NCI-H1436 treated with DMSO at 0.1 percent for 48 hours (cell line): ENCODE measurements at regions not wholly inside any gene's neighbourhood (a gene's known extent, or its start where the extent isn't known, plus 50 kb on each side); places are given as distances from the start of the nearest gene placed in this dataset.

Source experiments
- DNase-seq: peaks from one replicate; lab custom pipeline; 2025; lab: John Stamatoyannopoulos, UW

DNA sequence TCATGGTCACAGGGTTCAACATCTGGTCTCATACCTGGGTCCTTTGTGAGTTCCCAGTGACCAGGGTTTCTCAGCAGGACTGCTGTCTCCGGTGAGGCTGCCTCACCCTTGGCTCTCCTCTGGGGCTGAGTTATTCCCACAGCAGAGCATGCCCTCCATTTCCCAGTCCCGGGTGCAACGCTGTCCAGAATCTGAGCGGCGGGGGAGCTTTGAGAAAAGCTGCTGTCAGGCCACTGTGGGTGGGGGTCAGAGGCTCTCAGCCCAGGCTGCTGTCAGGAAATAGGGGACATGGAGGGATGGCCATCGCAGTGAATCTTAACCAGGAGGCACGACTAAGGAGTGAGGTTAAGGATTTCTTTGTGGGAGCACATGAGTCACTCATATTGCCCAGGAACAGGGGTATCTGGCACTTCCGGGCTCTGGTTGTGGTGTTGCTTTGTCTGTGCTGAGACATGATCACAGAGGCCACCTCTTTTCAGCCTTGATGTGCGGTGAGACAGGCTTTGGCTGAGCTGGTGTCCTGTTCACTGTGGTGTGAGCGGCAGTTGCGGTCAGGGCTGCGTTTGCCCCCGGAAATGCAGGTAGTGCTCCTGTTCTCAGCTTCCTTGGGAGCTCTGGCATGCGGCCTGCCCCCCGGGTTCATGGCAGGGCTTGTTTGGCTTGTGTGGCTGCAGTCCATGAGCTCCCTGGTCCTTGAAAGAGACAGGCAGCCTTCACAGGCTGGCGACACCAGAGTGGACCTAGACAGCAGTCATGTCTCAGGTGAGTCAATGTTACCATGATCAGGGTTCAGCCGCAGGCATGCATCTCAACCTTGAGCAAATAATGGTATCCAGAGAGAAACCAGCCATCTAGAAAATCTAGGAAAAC, 310.7 kb upstream of the MYT1L start:
- no peak for DNase-seq

GRCh38 chr2:2640818-2641217, 309.7 kb upstream of the MYT1L start:
- no peak for DNase-seq

GRCh38 chr2:2640371-2640770, 309.3 kb upstream of the MYT1L start:
- no peak for DNase-seq

DNA sequence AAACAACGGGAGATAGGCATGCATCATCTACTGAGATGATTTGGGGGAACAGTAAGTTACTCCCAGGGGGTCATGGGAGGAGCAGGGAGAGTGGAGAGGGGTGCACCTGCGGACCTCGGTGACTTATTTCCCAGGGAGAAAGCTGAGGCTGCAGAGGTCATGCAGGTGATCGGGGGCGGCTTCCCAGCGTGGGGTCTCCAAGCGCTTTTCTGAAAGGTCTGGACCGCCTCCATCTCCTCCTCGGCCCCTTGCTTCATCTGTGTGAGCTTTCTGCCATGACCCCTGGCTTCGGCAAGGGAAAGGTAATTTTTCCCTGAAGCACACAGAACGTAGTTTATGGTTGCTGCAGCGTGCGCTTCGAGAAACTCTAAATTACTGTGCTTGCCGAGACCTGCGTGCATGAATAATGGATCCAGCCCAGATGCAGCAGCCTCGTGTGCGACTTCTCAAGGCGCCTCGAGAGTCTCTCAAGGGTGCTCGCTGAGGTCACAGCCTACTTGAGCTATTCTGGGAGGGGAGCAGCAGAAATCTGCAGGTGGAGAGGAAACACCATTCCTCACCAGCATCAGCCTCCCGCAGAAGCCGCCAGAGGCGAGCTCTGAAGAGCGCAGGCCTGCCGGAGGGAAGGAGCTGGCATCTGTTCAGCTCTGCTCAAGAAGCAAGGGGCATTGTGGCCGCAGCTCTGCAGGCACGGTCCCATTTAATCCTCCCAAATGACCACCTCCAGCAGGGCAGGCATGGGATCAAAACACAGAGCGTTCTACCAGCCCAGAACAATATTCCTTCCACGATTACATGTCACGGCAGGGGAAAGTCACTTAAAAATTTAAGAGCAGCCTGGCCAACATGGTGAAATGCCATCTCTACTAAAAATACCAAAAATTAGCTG, 308.4 kb upstream of the MYT1L start:
- no peak for DNase-seq

- no peak for DNase-seq
Measured at GRCh38 chr2:2638547-2639220, 307.6 kb upstream of the MYT1L start.

GRCh38 chr2:2636813-2637212, 305.7 kb upstream of the MYT1L start:
- no peak for DNase-seq

DNA sequence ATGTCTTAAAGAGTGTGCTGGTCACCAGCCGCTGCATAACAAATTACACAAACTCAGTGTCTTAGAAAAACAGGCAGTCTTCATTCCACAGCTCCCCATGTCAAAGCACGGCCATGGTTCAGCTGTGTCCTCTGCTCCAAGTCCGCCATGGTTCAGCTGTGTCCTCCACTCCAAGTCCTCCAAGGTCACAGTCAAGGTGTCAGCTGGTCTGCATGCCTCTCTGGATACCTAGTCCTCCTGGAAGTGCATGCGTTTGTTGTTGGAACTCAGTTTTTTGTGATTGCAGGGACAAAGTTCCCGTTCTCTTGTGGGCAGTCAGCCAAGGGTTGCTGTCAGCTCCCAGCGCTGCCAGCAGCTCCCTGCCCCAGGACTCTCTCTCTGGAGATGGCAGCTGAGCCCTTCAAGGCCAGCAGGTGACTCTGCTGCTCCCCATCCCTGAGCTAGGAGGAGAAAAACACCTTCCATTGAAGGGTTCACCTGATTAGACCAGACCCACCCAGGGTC, 304.0 kb upstream of the MYT1L start:
- DNase-seq: no peak

- no peak for DNase-seq
Measured at GRCh38 chr2:2633017-2633416, 301.9 kb upstream of the MYT1L start.

DNA sequence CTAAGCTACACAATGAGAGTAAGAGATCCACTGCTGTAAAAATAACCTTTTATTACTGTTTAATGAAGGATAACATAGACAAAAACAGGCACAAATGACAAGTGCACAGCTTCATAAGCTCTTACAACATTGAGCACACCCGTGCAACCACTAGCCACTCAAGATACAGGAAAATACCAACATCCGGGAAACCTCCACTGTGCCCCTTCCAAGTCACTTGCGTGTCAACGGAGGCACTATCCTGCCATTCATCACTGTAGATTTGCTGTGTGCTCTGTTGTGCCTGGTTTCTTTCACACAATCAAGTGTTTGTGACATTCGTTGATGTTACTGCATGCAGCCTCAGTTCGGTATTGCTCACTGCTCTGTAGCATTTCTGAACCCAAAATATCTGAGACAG, 292.9 kb upstream of the MYT1L start:
- DNase-seq: no peak

- no peak for DNase-seq
Measured at GRCh38 chr2:2621855-2622254, 290.8 kb upstream of the MYT1L start.

DNA sequence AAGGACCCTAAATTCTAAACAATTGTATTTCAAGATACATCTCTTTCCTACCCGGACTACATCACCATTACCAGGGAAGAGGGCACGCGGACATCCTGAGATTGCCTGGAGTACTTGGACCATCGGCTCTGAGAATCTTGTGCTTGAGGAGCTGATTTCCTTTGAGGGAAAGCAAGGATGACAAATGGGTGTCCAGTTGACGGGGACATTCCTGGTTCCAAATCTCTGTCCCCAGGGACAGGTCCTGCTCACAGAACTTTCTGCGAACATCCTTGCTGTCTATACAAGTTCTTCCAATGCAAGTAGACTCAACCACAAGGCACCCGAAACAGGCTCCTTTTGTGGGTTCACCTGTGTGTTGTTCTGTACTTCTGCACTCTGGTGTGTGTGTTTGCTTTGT, 289.5 kb upstream of the MYT1L start:
- DNase-seq: no peak

DNA sequence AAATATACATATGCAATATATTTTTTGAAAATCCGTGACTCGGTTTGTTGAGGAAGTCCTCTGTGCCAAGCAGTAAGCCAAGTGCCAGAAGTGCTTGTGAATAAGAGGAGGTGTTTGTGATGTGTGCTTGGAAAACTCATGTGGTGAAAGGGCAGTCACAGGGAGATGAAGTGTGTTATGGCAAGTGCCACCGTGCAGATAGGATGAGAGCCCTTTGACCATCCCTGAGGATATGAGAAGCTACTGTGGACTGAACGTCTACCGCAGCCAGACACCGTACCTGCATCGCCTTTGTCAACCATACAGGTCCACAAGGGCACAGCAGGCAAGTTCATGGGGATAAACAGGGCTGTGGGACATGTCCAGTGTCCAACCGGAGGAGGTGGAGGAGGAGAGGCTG, 288.9 kb upstream of the MYT1L start:
- no peak for DNase-seq

DNA sequence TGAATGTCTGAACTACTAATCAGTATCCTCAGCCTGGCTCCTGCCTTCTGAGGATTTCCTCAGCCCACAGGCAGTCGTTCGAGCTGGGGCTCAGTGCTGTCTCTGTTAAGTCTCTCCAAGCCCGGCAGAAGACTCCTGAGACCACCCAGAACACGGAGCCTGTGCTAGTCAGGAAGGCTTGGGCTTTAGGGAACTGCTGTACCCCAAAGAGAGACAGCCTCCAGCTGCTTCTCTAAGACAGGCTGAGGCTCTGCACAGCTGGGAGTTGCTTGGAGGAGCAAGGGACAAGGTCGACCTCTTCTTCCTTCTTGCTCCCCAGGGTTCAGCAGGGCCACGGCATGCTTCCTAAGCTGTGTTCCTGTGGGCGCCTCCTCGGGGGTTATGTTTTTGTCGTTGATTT, 283.4 kb upstream of the MYT1L start:
- no peak for DNase-seq

- DNase-seq: peak; percentile 72
Measured at GRCh38 chr2:2613279-2614199, 282.5 kb upstream of the MYT1L start.

GRCh38 chr2:2610751-2611150, 279.7 kb upstream of the MYT1L start:
- no peak for DNase-seq

GRCh38 chr2:2600366-2600765, 269.3 kb upstream of the MYT1L start:
- DNase-seq: no peak

DNA sequence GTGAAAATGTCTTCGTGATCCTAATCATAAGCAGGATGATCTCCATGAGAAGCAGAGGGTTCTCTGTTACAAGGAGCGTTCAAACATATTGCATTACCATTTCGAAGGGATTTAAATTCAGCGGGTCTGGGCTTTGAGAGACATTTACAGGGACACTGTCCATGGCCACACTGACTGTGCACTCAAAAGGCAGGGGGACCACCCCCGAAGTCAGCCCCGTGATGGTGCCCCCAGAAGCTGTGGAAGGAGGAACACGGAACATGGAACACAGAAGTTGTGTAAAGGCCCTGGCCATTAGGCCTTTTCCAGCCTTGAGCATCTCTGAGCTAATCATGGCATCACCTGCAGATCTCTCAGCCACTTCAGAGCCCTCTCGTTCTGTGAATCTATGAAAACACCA, 268.4 kb upstream of the MYT1L start:
- no peak for DNase-seq

- no peak for DNase-seq
Measured at GRCh38 chr2:2597712-2598111, 266.6 kb upstream of the MYT1L start.

- no peak for DNase-seq
Measured at GRCh38 chr2:2591542-2591940, 260.5 kb upstream of the MYT1L start.

GRCh38 chr2:2590841-2591541, 259.9 kb upstream of the MYT1L start:
- DNase-seq: no peak

GRCh38 chr2:2590141-2590540, 259.1 kb upstream of the MYT1L start:
- no peak for DNase-seq
